ENCODE measurements at regions not wholly inside any gene's neighbourhood (a gene's known extent, or its start where the extent isn't known, plus 50 kb on each side); places are given as distances from the start of the nearest gene placed in this dataset.

DNA sequence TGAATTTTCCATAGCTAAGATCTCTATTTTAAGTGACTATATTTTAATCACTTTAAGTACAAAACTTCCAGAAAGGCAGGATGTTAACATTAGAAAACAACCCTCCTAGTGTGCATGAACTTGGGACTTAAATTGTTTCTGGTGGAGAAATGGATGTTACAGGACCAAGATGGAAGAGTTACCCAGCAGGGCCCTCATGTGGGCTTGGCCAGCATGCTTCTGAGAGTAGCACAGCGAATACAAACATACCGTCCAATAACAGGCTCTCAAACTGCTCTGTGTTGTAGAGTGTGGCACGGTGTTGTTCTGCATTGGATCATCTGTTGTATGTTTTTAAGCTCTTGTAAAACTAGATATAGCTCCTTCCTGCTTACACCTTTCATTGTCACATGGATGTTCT, 346.1 kb upstream of the SMIM21 start:
- TF ChIP-seq, protein P1, sequence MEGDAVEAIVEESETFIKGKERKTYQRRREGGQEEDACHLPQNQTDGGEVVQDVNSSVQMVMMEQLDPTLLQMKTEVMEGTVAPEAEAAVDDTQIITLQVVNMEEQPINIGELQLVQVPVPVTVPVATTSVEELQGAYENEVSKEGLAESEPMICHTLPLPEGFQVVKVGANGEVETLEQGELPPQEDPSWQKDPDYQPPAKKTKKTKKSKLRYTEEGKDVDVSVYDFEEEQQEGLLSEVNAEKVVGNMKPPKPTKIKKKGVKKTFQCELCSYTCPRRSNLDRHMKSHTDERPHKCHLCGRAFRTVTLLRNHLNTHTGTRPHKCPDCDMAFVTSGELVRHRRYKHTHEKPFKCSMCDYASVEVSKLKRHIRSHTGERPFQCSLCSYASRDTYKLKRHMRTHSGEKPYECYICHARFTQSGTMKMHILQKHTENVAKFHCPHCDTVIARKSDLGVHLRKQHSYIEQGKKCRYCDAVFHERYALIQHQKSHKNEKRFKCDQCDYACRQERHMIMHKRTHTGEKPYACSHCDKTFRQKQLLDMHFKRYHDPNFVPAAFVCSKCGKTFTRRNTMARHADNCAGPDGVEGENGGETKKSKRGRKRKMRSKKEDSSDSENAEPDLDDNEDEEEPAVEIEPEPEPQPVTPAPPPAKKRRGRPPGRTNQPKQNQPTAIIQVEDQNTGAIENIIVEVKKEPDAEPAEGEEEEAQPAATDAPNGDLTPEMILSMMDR (conservative IDR thresholded peaks at IDR 0.05), result no peak
- TF ChIP-seq EZH2 (IDR thresholded peaks at IDR 0.05; ENCODE audit: low read depth), result no peak
